ENCODE measurements at regions not wholly inside any gene's neighbourhood (a gene's known extent, or its start where the extent isn't known, plus 50 kb on each side); places are given as distances from the start of the nearest gene placed in this dataset.
A peak's percentile ranks its signal among the peaks of the same experiment; 100 is the strongest.

DNA sequence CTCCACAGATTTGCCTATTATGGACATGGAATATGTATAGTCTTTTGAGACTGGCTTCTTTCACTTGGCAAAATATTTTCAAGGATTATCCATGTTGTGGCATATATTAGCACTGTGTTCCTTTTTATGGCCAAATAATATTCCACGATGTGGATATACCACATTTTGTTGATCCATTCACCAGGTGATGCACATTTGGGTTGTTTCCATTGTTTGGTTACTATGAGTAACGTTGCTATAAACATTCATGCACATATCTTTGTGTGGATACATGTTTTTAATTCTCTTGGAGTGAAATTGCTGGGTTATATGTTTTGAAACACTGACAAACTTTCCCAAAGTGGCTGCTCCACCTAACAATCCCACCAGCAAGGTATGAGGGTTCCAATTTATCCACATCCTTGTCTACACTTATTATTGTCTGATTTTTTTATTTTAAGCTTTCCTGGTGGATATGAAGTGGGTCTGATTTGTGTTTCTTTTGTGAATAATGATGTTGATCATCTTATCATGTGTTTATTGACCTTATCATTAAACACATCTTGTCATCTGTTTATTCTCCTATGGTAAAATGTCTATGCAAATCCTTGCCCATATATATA is 116.2 kb upstream of the FRMD6 start:
- no peaks in the 10 kb centered on the region for H3K9me3 ChIP-seq (ENCODE audit: control insufficient read depth, insufficient read depth, low read depth, low read length)
- H3K9ac ChIP-seq (ENCODE audit: insufficient read depth, low read length), result no peak overlapping the region
- H3K79me2 ChIP-seq (ENCODE audit: control insufficient read depth, insufficient read depth, low read length), result no peaks in the 10 kb centered on the region
- no peak overlapping the region for H3K4me3 ChIP-seq (replicated peaks in 1 of 4; ENCODE audit: control extremely low read depth in 1 of 4, insufficient read depth in 1 of 4, low read depth in 3 of 4, low read length in 4 of 4)
- H3K36me3 ChIP-seq (ENCODE audit: control insufficient read depth, insufficient read depth, low read length), result no peaks in the 10 kb centered on the region
- no peak for DNase-seq (ENCODE audit: low read depth in 2 of 2)
- TF ChIP-seq, protein P1, sequence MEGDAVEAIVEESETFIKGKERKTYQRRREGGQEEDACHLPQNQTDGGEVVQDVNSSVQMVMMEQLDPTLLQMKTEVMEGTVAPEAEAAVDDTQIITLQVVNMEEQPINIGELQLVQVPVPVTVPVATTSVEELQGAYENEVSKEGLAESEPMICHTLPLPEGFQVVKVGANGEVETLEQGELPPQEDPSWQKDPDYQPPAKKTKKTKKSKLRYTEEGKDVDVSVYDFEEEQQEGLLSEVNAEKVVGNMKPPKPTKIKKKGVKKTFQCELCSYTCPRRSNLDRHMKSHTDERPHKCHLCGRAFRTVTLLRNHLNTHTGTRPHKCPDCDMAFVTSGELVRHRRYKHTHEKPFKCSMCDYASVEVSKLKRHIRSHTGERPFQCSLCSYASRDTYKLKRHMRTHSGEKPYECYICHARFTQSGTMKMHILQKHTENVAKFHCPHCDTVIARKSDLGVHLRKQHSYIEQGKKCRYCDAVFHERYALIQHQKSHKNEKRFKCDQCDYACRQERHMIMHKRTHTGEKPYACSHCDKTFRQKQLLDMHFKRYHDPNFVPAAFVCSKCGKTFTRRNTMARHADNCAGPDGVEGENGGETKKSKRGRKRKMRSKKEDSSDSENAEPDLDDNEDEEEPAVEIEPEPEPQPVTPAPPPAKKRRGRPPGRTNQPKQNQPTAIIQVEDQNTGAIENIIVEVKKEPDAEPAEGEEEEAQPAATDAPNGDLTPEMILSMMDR (conservative IDR thresholded peaks at IDR 0.05 in 1 of 2, IDR thresholded peaks at IDR 0.05 in 1 of 2; ENCODE audit: low read depth in 1 of 2, low read length in 2 of 2), result no peak
- TF ChIP-seq EZH2 (IDR thresholded peaks at IDR 0.05; ENCODE audit: low read length, missing control alignments), result no peak
- no peak overlapping the region for H3K4me2 ChIP-seq (ENCODE audit: extremely low read depth, insufficient read depth, low read length)
- no peaks in the 10 kb centered on the region for H3K27me3 ChIP-seq (ENCODE audit: control insufficient read depth, insufficient read depth, low read length)
- H3K4me1 ChIP-seq (ENCODE audit: control insufficient read depth, extremely low read depth, insufficient read depth, low read length), result peaks cover 14% of the 10 kb centered on the region
- no peak overlapping the region for H3K27ac ChIP-seq (ENCODE audit: insufficient read depth, low read length)
- H2AFZ ChIP-seq (ENCODE audit: low read length), result no peak overlapping the region
- H4K20me1 ChIP-seq (ENCODE audit: control insufficient read depth, extremely low read depth, insufficient read depth, low read length), result no peaks in the 10 kb centered on the region

DNA sequence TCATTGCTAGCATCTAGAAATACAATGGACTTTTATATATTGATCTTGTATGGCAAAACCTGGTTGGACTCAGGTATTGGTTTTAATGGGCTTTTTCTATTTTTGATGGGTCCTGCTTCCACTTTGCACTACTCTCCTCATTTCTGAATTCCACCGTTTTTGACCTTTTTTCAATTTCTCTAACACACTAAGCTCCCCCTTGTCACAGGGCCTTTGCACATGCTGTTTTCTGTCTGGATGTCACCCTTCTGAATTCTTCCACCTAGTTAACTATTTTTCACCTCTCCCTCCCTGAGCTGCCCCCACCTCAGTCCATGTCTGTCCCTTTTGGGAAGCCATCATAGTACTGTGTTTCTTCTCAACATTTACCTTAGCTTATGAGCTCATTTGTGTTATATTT is 112.7 kb upstream of the FRMD6 start:
- peak overlapping the region; percentile 62 for H3K27ac ChIP-seq (ENCODE audit: insufficient read depth, low read length)

DNA sequence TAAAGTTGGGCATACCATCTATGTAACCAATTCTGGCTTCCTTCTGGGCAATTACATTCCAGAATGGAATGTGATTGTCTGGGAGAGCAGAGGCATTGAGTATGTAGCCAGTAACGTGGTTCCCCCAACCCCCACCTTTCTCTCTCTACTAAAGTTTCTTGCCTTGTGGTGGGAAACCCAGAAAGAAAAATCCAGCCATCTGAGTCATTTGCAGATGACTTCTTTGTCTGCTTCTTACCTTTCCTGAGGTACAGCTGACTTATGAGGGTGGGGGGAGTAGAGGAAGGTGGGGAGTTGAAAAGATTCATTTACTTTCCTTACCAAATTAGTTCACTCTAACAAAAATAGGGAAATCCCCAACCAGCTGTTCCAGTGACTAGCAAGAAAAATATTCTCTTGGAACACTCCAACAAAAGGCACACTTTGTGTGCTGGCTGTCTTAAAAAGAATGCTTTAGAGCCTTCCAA is 112.1 kb upstream of the FRMD6 start:
- Histone ChIP-seq H3K36me3 (ENCODE audit: control insufficient read depth, insufficient read depth, low read length) (no peaks in the 10 kb centered on the region), H2AFZ (ENCODE audit: low read length) (no peak overlapping the region), H3K9ac (ENCODE audit: insufficient read depth, low read length) (no peak overlapping the region), H3K9me3 (ENCODE audit: control insufficient read depth, insufficient read depth, low read depth, low read length) (no peaks in the 10 kb centered on the region), H4K20me1 (ENCODE audit: control insufficient read depth, extremely low read depth, insufficient read depth, low read length) (no peaks in the 10 kb centered on the region), H3K4me2 (ENCODE audit: extremely low read depth, insufficient read depth, low read length) (peak overlapping the region; percentile 76), H3K4me1 (ENCODE audit: control insufficient read depth, extremely low read depth, insufficient read depth, low read length) (peaks cover 12% of the 10 kb centered on the region), H3K79me2 (ENCODE audit: control insufficient read depth, insufficient read depth, low read length) (no peaks in the 10 kb centered on the region), H3K27ac (ENCODE audit: insufficient read depth, low read length) (peak overlapping the region; percentile 62), H3K27me3 (ENCODE audit: control insufficient read depth, insufficient read depth, low read length) (no peaks in the 10 kb centered on the region), H3K4me3 (replicated peaks in 1 of 4; ENCODE audit: control extremely low read depth in 1 of 4, insufficient read depth in 1 of 4, low read depth in 3 of 4, low read length in 4 of 4) (no peak overlapping the region)
- peak; percentile 70 to 98 for DNase-seq (ENCODE audit: low read depth in 2 of 2)
- TF ChIP-seq EZH2 (IDR thresholded peaks at IDR 0.05; ENCODE audit: low read length, missing control alignments), result no peak
- TF ChIP-seq, protein P1 (conservative IDR thresholded peaks at IDR 0.05 in 1 of 2, IDR thresholded peaks at IDR 0.05 in 1 of 2; ENCODE audit: low read depth in 1 of 2, low read length in 2 of 2), result no peak

More for the DNA sequence above, 112.7 kb upstream of the FRMD6 start:
- Histone ChIP-seq H3K4me2 (ENCODE audit: extremely low read depth, insufficient read depth, low read length) (no peak overlapping the region), H3K36me3 (ENCODE audit: control insufficient read depth, insufficient read depth, low read length) (no peaks in the 10 kb centered on the region), H4K20me1 (ENCODE audit: control insufficient read depth, extremely low read depth, insufficient read depth, low read length) (no peaks in the 10 kb centered on the region), H2AFZ (ENCODE audit: low read length) (no peak overlapping the region), H3K4me3 (replicated peaks in 1 of 4; ENCODE audit: control extremely low read depth in 1 of 4, insufficient read depth in 1 of 4, low read depth in 3 of 4, low read length in 4 of 4) (no peak overlapping the region), H3K4me1 (ENCODE audit: control insufficient read depth, extremely low read depth, insufficient read depth, low read length) (peaks cover 12% of the 10 kb centered on the region), H3K79me2 (ENCODE audit: control insufficient read depth, insufficient read depth, low read length) (no peaks in the 10 kb centered on the region), H3K27me3 (ENCODE audit: control insufficient read depth, insufficient read depth, low read length) (no peaks in the 10 kb centered on the region), H3K9me3 (ENCODE audit: control insufficient read depth, insufficient read depth, low read depth, low read length) (no peaks in the 10 kb centered on the region), H3K9ac (ENCODE audit: insufficient read depth, low read length) (no peak overlapping the region)
- TF ChIP-seq, protein P1 (conservative IDR thresholded peaks at IDR 0.05 in 1 of 2, IDR thresholded peaks at IDR 0.05 in 1 of 2; ENCODE audit: low read depth in 1 of 2, low read length in 2 of 2), result no peak
- TF ChIP-seq EZH2 (IDR thresholded peaks at IDR 0.05; ENCODE audit: low read length, missing control alignments), result no peak
- no peak for DNase-seq (ENCODE audit: low read depth in 2 of 2)

All from fibroblast of lung (primary cell).